Natural killer cell (primary cell): ENCODE measurements at regions not wholly inside any gene's neighbourhood (a gene's known extent, or its start where the extent isn't known, plus 50 kb on each side); places are given as distances from the start of the nearest gene placed in this dataset.
A peak's percentile ranks its signal among the peaks of the same experiment; 100 is the strongest.

Experiments
- ATAC-seq, 3 donors: fragments of 150-1000 bp in 2 of 3; fragments of 200-7000 bp in 1 of 3; cut with Tn5 transposase; 1 replicate in 1 of 3; 2 replicates in 2 of 3; pipeline ENCODE4 v1.10.0; 2021; ENCODE audit warnings: mild to moderate bottlenecking in 2 of 3, moderate library complexity in 2 of 3
- DNase-seq, 2 donors: peaks; one replicate each; pipeline versions ENCODE4 v3.0.0 to v3.0.0-alpha.2; 2013 to 2021; ENCODE audit warnings: mixed read lengths in 1 of 2
- H3K27ac ChIP-seq: one replicate; pipeline ENCODE4 v1.5.1; 2013; ENCODE audit warnings: mild to moderate bottlenecking, low read length
- H3K27me3 ChIP-seq: one replicate; pipeline ENCODE4 v1.6.1; 2013; ENCODE audit warnings: low read length; ENCODE audit not compliant: control insufficient read depth, insufficient read depth
- H3K36me3 ChIP-seq: one replicate; pipeline ENCODE4 v1.6.1; 2013; ENCODE audit warnings: low read length; ENCODE audit not compliant: control insufficient read depth, insufficient read depth
- H3K4me1 ChIP-seq: one replicate; pipeline ENCODE4 v1.6.1; 2013; ENCODE audit warnings: low read length; ENCODE audit not compliant: control insufficient read depth, insufficient read depth
- H3K4me3 ChIP-seq: one replicate; pipeline ENCODE4 v1.5.1; 2013; ENCODE audit warnings: low read length
- H3K9me3 ChIP-seq: one replicate; pipeline ENCODE4 v1.6.1; 2013; ENCODE audit warnings: low read length; ENCODE audit not compliant: control insufficient read depth, insufficient read depth
- H3K27ac Mint-ChIP-seq, 2 donors: one replicate each; pipeline ENCODE4 v1.8.0; 2022; ENCODE audit warnings: mild to moderate bottlenecking in 2 of 2, mixed read lengths in 2 of 2, moderate library complexity in 1 of 2
- H3K27me3 Mint-ChIP-seq, 2 donors: one replicate each; pipeline ENCODE4 v1.8.0; 2022; ENCODE audit warnings: low read depth in 2 of 2, mixed read lengths in 2 of 2
- H3K36me3 Mint-ChIP-seq: one replicate; pipeline ENCODE4 v1.8.0; 2022; ENCODE audit warnings: mixed read lengths
- H3K4me1 Mint-ChIP-seq, 2 donors: one replicate each; pipeline ENCODE4 v1.8.0; 2022; ENCODE audit warnings: mixed read lengths in 2 of 2
- H3K4me3 Mint-ChIP-seq: one replicate; pipeline ENCODE4 v1.8.0; 2022; ENCODE audit warnings: mild to moderate bottlenecking, moderate library complexity, mixed read lengths
- H3K9me3 Mint-ChIP-seq, 2 donors: one replicate each; pipeline ENCODE4 v1.8.0; 2022; ENCODE audit warnings: mixed read lengths in 2 of 2
- CTCF ChIP-seq: fragments of 200-600 bp; IDR thresholded peaks from one replicate; pipeline ENCODE4 v1.8.0; 2022; ENCODE audit warnings: antibody characterized with exemption
- WGBS: methylation state at CpG from one replicate; pipeline ENCODE4 v1.1.7; 2013; ENCODE audit warnings: missing lambda C conversion rate; ENCODE audit not compliant: insufficient coverage; 5-methylcytosine and 5-hydroxymethylcytosine counted together
- intact Hi-C: fragments of 100-400 bp; cut with micrococcal nuclease; formaldehyde crosslinking; loops from one replicate; pipeline ENCODE4 v1.14.2; 2022

- Histone ChIP-seq H3K9me3 (no peaks in the 10 kb centered on the region), H3K4me1 (no peaks in the 10 kb centered on the region), H3K36me3 (no peaks in the 10 kb centered on the region), H3K27ac (no peak overlapping the region), H3K4me3 (no peak overlapping the region), H3K27me3 (no peaks in the 10 kb centered on the region)
- H3K4me3 Mint-ChIP-seq: no peak overlapping the region
- no peak overlapping the region for H3K27ac Mint-ChIP-seq
- 89% methylated on average over 6 of the region's 6 CpGs for WGBS
- no peak for TF ChIP-seq CTCF
- no peaks in the 10 kb centered on the region for H3K4me1 Mint-ChIP-seq
- ATAC-seq (no peak), DNase-seq (no peak)
- intact Hi-C loops: no loop called here
- peaks cover 0 to 3% of the 10 kb centered on the region in 2 donors for H3K9me3 Mint-ChIP-seq
- peaks cover 0 to 8% of the 10 kb centered on the region in 2 donors for H3K27me3 Mint-ChIP-seq
- H3K36me3 Mint-ChIP-seq: no peaks in the 10 kb centered on the region
Measured at GRCh38 chr1:70805641-70806040, 242.0 kb downstream of the PTGER3 start.

- Histone ChIP-seq H3K36me3 (no peaks in the 10 kb centered on the region), H3K4me1 (no peaks in the 10 kb centered on the region), H3K4me3 (no peak overlapping the region), H3K27me3 (no peaks in the 10 kb centered on the region), H3K27ac (no peak overlapping the region), H3K9me3 (no peaks in the 10 kb centered on the region)
- ATAC-seq (peak in 1 of 3 donors; percentile 27), DNase-seq (no peak)
- Mint-ChIP-seq H3K27ac (no peak overlapping the region), H3K9me3 (peaks cover 0 to 3% of the 10 kb centered on the region in 2 donors), H3K27me3 (peaks cover 0 to 8% of the 10 kb centered on the region in 2 donors), H3K4me1 (no peaks in the 10 kb centered on the region), H3K36me3 (no peaks in the 10 kb centered on the region), H3K4me3 (no peak overlapping the region)
- WGBS: 82% methylated on average over 3 of the region's 3 CpGs
- no peak for TF ChIP-seq CTCF
- intact Hi-C loops: no loop called here
Measured at GRCh38 chr1:70807088-70807664, 240.4 kb downstream of the PTGER3 start.

- H3K9me3 Mint-ChIP-seq: peaks cover 2% of the 10 kb centered on the region in 2 donors
- H3K27me3 ChIP-seq: no peaks in the 10 kb centered on the region
- H3K27ac ChIP-seq: no peak overlapping the region
- no peak overlapping the region for H3K27ac Mint-ChIP-seq
- 91% methylated on average over 2 of the region's 2 CpGs for WGBS
- H3K4me3 ChIP-seq: no peak overlapping the region
- no peaks in the 10 kb centered on the region for H3K9me3 ChIP-seq
- H3K36me3 Mint-ChIP-seq: no peaks in the 10 kb centered on the region
- no peaks in the 10 kb centered on the region for H3K4me1 ChIP-seq
- intact Hi-C loops: no loop called here
- no peaks in the 10 kb centered on the region for H3K36me3 ChIP-seq
- H3K27me3 Mint-ChIP-seq: no peaks in the 10 kb centered on the region
- DNase-seq (no peak), ATAC-seq (no peak)
- no peak for TF ChIP-seq CTCF
- H3K4me1 Mint-ChIP-seq: no peaks in the 10 kb centered on the region
- H3K4me3 Mint-ChIP-seq: no peak overlapping the region
Measured at GRCh38 chr1:70809069-70809468, 238.5 kb downstream of the PTGER3 start.

- H3K27ac ChIP-seq: no peak overlapping the region
- intact Hi-C loops: no loop called here
- no peak overlapping the region for H3K27ac Mint-ChIP-seq
- H3K9me3 ChIP-seq: no peaks in the 10 kb centered on the region
- no CpG with 5 or more reads among the region's 2 CpGs for WGBS
- no peak overlapping the region for H3K4me3 Mint-ChIP-seq
- ATAC-seq (no peak), DNase-seq (no peak)
- H3K36me3 Mint-ChIP-seq: no peaks in the 10 kb centered on the region
- no peak overlapping the region for H3K4me3 ChIP-seq
- no peaks in the 10 kb centered on the region for H3K4me1 Mint-ChIP-seq
- H3K27me3 Mint-ChIP-seq: no peaks in the 10 kb centered on the region
- no peaks in the 10 kb centered on the region for H3K27me3 ChIP-seq
- TF ChIP-seq CTCF: no peak
- H3K4me1 ChIP-seq: no peaks in the 10 kb centered on the region
- H3K36me3 ChIP-seq: no peaks in the 10 kb centered on the region
- peaks cover 2% of the 10 kb centered on the region in 2 donors for H3K9me3 Mint-ChIP-seq
Measured at GRCh38 chr1:70811815-70812214, 235.8 kb downstream of the PTGER3 start.
